ENCODE measurements at regions not wholly inside any gene's neighbourhood (a gene's known extent, or its start where the extent isn't known, plus 50 kb on each side); places are given as distances from the start of the nearest gene placed in this dataset.

DNA sequence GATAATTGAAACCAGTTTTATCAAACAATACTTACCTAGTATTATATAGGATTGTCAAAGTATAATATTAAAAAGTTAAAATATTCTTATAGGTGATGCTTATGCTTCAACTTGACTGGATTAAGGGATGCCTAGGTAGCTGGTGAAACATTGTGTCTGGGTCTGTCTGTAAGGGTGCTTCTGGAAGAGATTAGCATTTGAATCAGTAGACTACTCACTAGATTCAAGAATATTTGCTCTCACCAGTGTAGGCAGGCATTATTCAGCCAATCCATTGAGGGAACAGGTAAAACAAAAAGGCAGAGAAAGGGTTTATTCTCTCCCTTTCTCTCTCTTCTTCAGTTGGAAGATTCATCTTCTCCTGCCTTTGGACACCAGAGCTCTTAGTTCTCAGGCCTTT, 486.8 kb upstream of the GOLIM4 start:
- TF ChIP-seq, protein P1, sequence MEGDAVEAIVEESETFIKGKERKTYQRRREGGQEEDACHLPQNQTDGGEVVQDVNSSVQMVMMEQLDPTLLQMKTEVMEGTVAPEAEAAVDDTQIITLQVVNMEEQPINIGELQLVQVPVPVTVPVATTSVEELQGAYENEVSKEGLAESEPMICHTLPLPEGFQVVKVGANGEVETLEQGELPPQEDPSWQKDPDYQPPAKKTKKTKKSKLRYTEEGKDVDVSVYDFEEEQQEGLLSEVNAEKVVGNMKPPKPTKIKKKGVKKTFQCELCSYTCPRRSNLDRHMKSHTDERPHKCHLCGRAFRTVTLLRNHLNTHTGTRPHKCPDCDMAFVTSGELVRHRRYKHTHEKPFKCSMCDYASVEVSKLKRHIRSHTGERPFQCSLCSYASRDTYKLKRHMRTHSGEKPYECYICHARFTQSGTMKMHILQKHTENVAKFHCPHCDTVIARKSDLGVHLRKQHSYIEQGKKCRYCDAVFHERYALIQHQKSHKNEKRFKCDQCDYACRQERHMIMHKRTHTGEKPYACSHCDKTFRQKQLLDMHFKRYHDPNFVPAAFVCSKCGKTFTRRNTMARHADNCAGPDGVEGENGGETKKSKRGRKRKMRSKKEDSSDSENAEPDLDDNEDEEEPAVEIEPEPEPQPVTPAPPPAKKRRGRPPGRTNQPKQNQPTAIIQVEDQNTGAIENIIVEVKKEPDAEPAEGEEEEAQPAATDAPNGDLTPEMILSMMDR (IDR thresholded peaks at IDR 0.05; ENCODE audit: insufficient read depth, low read length, poor library complexity, severe bottlenecking) = no peak
- no peak for TF ChIP-seq EZH2phosphoT487 (conservative IDR thresholded peaks at IDR 0.05; ENCODE audit: low read length)
